SU-DHL-6 (cell line): ENCODE measurements at regions not wholly inside any gene's neighbourhood (a gene's known extent, or its start where the extent isn't known, plus 50 kb on each side); places are given as distances from the start of the nearest gene placed in this dataset.
"Not testable (repeated sequence)": the region's sequence is repeated elsewhere in the genome, so short reads cannot be mapped to it uniquely, and the experiment has no call there.

ENCODE experiments used
- H2AFZ ChIP-seq: fragments of 200-600 bp; sonication (generic); 2 replicates; pipeline ENCODE4 v1.6.1; 2014; ENCODE audit warnings: low read depth, mild to moderate bottlenecking, moderate library complexity, mixed read lengths, antibody characterized with exemption, low read length; ENCODE audit not compliant: severe bottlenecking
- H3F3A ChIP-seq: fragments of 200-600 bp; shearing (Covaris generic); 2 replicates; pipeline ENCODE4 v1.6.0; 2016; ENCODE audit warnings: antibody characterized with exemption, mild to moderate bottlenecking; ENCODE audit not compliant: insufficient read depth
- H3K27ac ChIP-seq: fragments of 200-600 bp; sonication (generic); 2 replicates; pipeline ENCODE4 v1.5.1; 2016; ENCODE audit warnings: low read depth, mild to moderate bottlenecking, low read length, moderate library complexity, mixed read lengths
- H3K27me3 ChIP-seq: fragments of 200-600 bp; sonication (generic), shearing (Covaris generic); 2 replicates; pipeline ENCODE4 v1.6.0; 2014; ENCODE audit warnings: mild to moderate bottlenecking, low read length
- H3K36me3 ChIP-seq: fragments of 200-600 bp; sonication (generic); 2 replicates; pipeline ENCODE4 v1.6.1; 2014; ENCODE audit warnings: mild to moderate bottlenecking, low read length, mixed read lengths
- H3K4me2 ChIP-seq: fragments of 300-600, 200-600 bp; shearing (Covaris generic), sonication (generic); 2 replicates; pipeline ENCODE4 v1.6.0; 2014; ENCODE audit warnings: low read length, low read depth, mild to moderate bottlenecking; ENCODE audit not compliant: poor library complexity, severe bottlenecking
- H3K4me3 ChIP-seq: fragments of 200-600 bp; sonication (generic); 2 replicates; pipeline ENCODE4 v1.5.1; 2014; ENCODE audit warnings: antibody characterized with exemption, low read length, mild to moderate bottlenecking, mixed read lengths; ENCODE audit not compliant: insufficient read depth, poor library complexity, severe bottlenecking
- H3K79me2 ChIP-seq: fragments of 200-600 bp; sonication (generic); 2 replicates; pipeline ENCODE4 v1.6.1; 2014; ENCODE audit warnings: mild to moderate bottlenecking, low read length, moderate library complexity; ENCODE audit not compliant: insufficient read depth
- H3K9ac ChIP-seq: fragments of 200-600 bp; sonication (generic); 2 replicates; pipeline ENCODE4 v1.7.0; 2014; ENCODE audit warnings: mild to moderate bottlenecking, low read length
- H3K9me2 ChIP-seq: fragments of 200-600 bp; sonication (generic); replicated peaks from 2 replicates; pipeline ENCODE4 v1.6.1; 2014; ENCODE audit warnings: low read length; ENCODE audit not compliant: insufficient read depth
- H3K9me3 ChIP-seq: fragments of 200-600 bp; sonication (generic); 2 replicates; pipeline ENCODE4 v1.6.1; 2014; ENCODE audit warnings: low read length, mixed read lengths; ENCODE audit not compliant: insufficient read depth
- H4K20me1 ChIP-seq: fragments of 200-600 bp; sonication (generic); 2 replicates; pipeline ENCODE4 v1.6.1; 2014; ENCODE audit warnings: low read depth, mild to moderate bottlenecking, antibody characterized with exemption, low read length, moderate library complexity, mixed read lengths
- EZH2phosphoT487 ChIP-seq: fragments of 200-600 bp; sonication (generic), shearing (Covaris generic); conservative IDR thresholded peaks from 2 replicates; pipeline ENCODE4 v1.6.1; 2018; ENCODE audit warnings: mild to moderate bottlenecking, antibody characterized with exemption, low read length, moderate library complexity, mixed read lengths
- TF ChIP-seq, protein P1 (sequence below): fragments of 200-600 bp; sonication (generic); IDR thresholded peaks from one replicate; pipeline ENCODE4 v1.5.1; 2017; ENCODE audit warnings: antibody characterized with exemption, mild to moderate bottlenecking, low read length, moderate library complexity; ENCODE audit not compliant: insufficient read depth, poor library complexity, severe bottlenecking

- TF ChIP-seq, protein P1, sequence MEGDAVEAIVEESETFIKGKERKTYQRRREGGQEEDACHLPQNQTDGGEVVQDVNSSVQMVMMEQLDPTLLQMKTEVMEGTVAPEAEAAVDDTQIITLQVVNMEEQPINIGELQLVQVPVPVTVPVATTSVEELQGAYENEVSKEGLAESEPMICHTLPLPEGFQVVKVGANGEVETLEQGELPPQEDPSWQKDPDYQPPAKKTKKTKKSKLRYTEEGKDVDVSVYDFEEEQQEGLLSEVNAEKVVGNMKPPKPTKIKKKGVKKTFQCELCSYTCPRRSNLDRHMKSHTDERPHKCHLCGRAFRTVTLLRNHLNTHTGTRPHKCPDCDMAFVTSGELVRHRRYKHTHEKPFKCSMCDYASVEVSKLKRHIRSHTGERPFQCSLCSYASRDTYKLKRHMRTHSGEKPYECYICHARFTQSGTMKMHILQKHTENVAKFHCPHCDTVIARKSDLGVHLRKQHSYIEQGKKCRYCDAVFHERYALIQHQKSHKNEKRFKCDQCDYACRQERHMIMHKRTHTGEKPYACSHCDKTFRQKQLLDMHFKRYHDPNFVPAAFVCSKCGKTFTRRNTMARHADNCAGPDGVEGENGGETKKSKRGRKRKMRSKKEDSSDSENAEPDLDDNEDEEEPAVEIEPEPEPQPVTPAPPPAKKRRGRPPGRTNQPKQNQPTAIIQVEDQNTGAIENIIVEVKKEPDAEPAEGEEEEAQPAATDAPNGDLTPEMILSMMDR = no peak
- H3K27ac ChIP-seq = no peak overlapping the region
- H3K79me2 ChIP-seq = no peaks in the 10 kb centered on the region
- H3K36me3 ChIP-seq = no peaks in the 10 kb centered on the region
- no peak overlapping the region for H2AFZ ChIP-seq
- H3K27me3 ChIP-seq = no peaks in the 10 kb centered on the region
- no peak overlapping the region for H3K4me2 ChIP-seq
- no peak overlapping the region for H3K9ac ChIP-seq
- H3K9me2 ChIP-seq = no peaks in the 10 kb centered on the region
- H4K20me1 ChIP-seq = no peaks in the 10 kb centered on the region
- H3F3A ChIP-seq = no peaks in the 10 kb centered on the region
- no peaks in the 10 kb centered on the region for H3K9me3 ChIP-seq
- H3K4me3 ChIP-seq = no peak overlapping the region
Observed at GRCh38 chr2:195238826-195239225, 418.2 kb upstream of the SLC39A10 start.

- no peak overlapping the region for H2AFZ ChIP-seq
- no peaks in the 10 kb centered on the region for H3F3A ChIP-seq
Observed at GRCh38 chr2:195238379-195238778, 418.6 kb upstream of the SLC39A10 start.

DNA sequence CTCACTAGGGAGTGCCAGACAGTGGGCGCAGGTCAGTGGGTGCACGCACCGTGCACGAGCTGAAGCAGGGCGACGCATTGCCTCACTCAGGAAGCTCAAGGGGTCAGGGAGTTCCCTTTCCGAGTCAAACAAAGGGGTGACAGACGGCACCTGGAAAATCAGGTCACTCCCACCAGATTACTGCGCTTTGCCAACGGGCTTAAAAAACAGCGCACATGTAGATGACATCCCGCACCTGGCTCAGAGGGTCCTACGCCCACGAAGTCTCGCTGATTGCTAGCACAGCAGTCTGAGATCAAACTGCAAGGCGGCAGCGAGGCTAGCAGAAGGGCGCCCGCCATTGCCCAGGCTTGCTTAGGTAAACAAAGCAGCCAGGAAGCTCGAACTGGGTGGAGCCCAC is 428.5 kb upstream of the SLC39A10 start:
- H3K9me3 ChIP-seq, H3K36me3 ChIP-seq, H3K4me2 ChIP-seq, H3F3A ChIP-seq, H3K27me3 ChIP-seq, H3K9ac ChIP-seq, H3K9me2 ChIP-seq, H3K79me2 ChIP-seq, H3K27ac ChIP-seq, H4K20me1 ChIP-seq, H2AFZ ChIP-seq, H3K4me3 ChIP-seq: not testable (repeated sequence)

More at GRCh38 chr2:195238379-195238778, 418.6 kb upstream of the SLC39A10 start:
- Histone ChIP-seq H3K9me3 (no peaks in the 10 kb centered on the region), H3K27me3 (no peaks in the 10 kb centered on the region), H3K9me2 (no peaks in the 10 kb centered on the region), H3K36me3 (no peaks in the 10 kb centered on the region), H3K79me2 (no peaks in the 10 kb centered on the region), H3K4me3 (no peak overlapping the region), H3K27ac (no peak overlapping the region), H4K20me1 (no peaks in the 10 kb centered on the region), H3K9ac (no peak overlapping the region), H3K4me2 (no peak overlapping the region)
- no peak for TF ChIP-seq EZH2phosphoT487
- TF ChIP-seq, protein P1 = no peak

GRCh38 chr2:195214072-195214471 is 443.0 kb upstream of the SLC39A10 start:
- Histone ChIP-seq H4K20me1 (no peaks in the 10 kb centered on the region), H3K27ac (no peak overlapping the region), H3F3A (no peaks in the 10 kb centered on the region), H3K9ac (no peak overlapping the region), H3K79me2 (no peaks in the 10 kb centered on the region), H3K4me3 (no peak overlapping the region), H3K9me2 (no peaks in the 10 kb centered on the region), H3K27me3 (no peaks in the 10 kb centered on the region), H2AFZ (no peak overlapping the region), H3K9me3 (no peaks in the 10 kb centered on the region), H3K4me2 (no peak overlapping the region), H3K36me3 (no peaks in the 10 kb centered on the region)
- TF ChIP-seq, protein P1 = no peak
- no peak for TF ChIP-seq EZH2phosphoT487
